ENCODE measurements at regions not wholly inside any gene's neighbourhood (a gene's known extent, or its start where the extent isn't known, plus 50 kb on each side); places are given as distances from the start of the nearest gene placed in this dataset.

- CTCF ChIA-PET: no interaction called here
- no peak for TF ChIP-seq CTCF (conservative IDR thresholded peaks at IDR 0.05; ENCODE audit: low read depth)
- POLR2A ChIA-PET (ENCODE audit: low non-redundant PET): no interaction called here
- H3K27ac ChIP-seq: no peak overlapping the region
- no peak for DNase-seq (ENCODE audit: low spot score)
Observed at GRCh38 chr2:118699447-118700175, 147.8 kb downstream of the EN1 start.

GRCh38 chr2:118698564-118698963 lies 148.9 kb downstream of the EN1 start:
- ChIA-PET POLR2A (ENCODE audit: low non-redundant PET) (no interaction called here), CTCF (no interaction called here)
- TF ChIP-seq CTCF (conservative IDR thresholded peaks at IDR 0.05; ENCODE audit: low read depth): no peak
- no peak for DNase-seq (ENCODE audit: low spot score)
- H3K27ac ChIP-seq: no peak overlapping the region

- ChIA-PET CTCF (no interaction called here), POLR2A (ENCODE audit: low non-redundant PET) (no interaction called here)
- H3K27ac ChIP-seq: no peak overlapping the region
- no peak for TF ChIP-seq CTCF (conservative IDR thresholded peaks at IDR 0.05; ENCODE audit: low read depth)
- DNase-seq (ENCODE audit: low spot score): peak; percentile 12
Observed at GRCh38 chr2:118697781-118698180, 149.7 kb downstream of the EN1 start.

- CTCF ChIA-PET: no interaction called here
- no peak for DNase-seq (ENCODE audit: low spot score)
- POLR2A ChIA-PET (ENCODE audit: low non-redundant PET): no interaction called here
- H3K27ac ChIP-seq: no peak overlapping the region
- no peak for TF ChIP-seq CTCF (conservative IDR thresholded peaks at IDR 0.05; ENCODE audit: low read depth)
Observed at GRCh38 chr2:118696786-118697465, 150.5 kb downstream of the EN1 start.

- no peak for DNase-seq (ENCODE audit: low spot score)
- ChIA-PET CTCF (no interaction called here), POLR2A (ENCODE audit: low non-redundant PET) (no interaction called here)
- no peak for TF ChIP-seq CTCF (conservative IDR thresholded peaks at IDR 0.05; ENCODE audit: low read depth)
- no peak overlapping the region for H3K27ac ChIP-seq
Observed at GRCh38 chr2:118693287-118693822, 154.1 kb downstream of the EN1 start.

GRCh38 chr2:118689874-118690273 lies 157.6 kb downstream of the EN1 start:
- ChIA-PET CTCF (no interaction called here), POLR2A (ENCODE audit: low non-redundant PET) (no interaction called here)
- DNase-seq (ENCODE audit: low spot score): no peak
- no peak for TF ChIP-seq CTCF (conservative IDR thresholded peaks at IDR 0.05; ENCODE audit: low read depth)
- no peak overlapping the region for H3K27ac ChIP-seq

Measured in RWPE1 (cell line).